Stomach (tissue), 4 donors: ENCODE measurements at regions not wholly inside any gene's neighbourhood (a gene's known extent, or its start where the extent isn't known, plus 50 kb on each side); places are given as distances from the start of the nearest gene placed in this dataset.

Experiments
- CTCF ChIP-seq, 7 experiments: fragments of 450-650 bp in 4 of 7; fragments of 200-600 bp in 3 of 7; sonication (generic) in 3 of 7; IDR thresholded peaks; one replicate each; pipeline ENCODE4 v1.5.1; 2016 to 2019; ENCODE audit warnings: antibody characterized with exemption in 7 of 7, control low read depth in 2 of 7, mild to moderate bottlenecking in 1 of 7
- EP300 ChIP-seq: sonication (generic); formaldehyde crosslinking; IDR thresholded peaks from one replicate; pipeline ENCODE4 v1.6.1; 2017; ENCODE audit warnings: antibody characterized with exemption
- POLR2A ChIP-seq, 4 donors: fragments of 450-650 bp; IDR thresholded peaks; one replicate each; pipeline ENCODE4 v1.6.1; 2016; ENCODE audit warnings: antibody characterized with exemption in 4 of 4, control low read depth in 2 of 4, mild to moderate bottlenecking in 1 of 4, moderate library complexity in 1 of 4
- POLR2AphosphoS5 ChIP-seq, 3 donors: sonication (generic); formaldehyde crosslinking; IDR thresholded peaks; one replicate each; pipeline ENCODE4 v1.6.1; 2016; ENCODE audit warnings: antibody characterized with exemption in 3 of 3

GRCh38 chr3:135809021-135809634 is 156.4 kb upstream of the PPP2R3A start:
- TF ChIP-seq POLR2A (IDR thresholded peaks at IDR 0.05) (no peak), CTCF (IDR thresholded peaks at IDR 0.05) (no peak), POLR2AphosphoS5 (IDR thresholded peaks at IDR 0.05) (no peak), EP300 (no peak)
